Endothelial cell of umbilical vein (primary cell): ENCODE measurements at regions not wholly inside any gene's neighbourhood (a gene's known extent, or its start where the extent isn't known, plus 50 kb on each side); places are given as distances from the start of the nearest gene placed in this dataset.

ENCODE experiments used
- BruUV-seq: library from RNA; stranded (reverse); fragments of 400-500 nt; replicated peaks from 2 replicates; lab custom pipeline; 2021; lab: Mats Ljungman, UMichigan
- CTCF ChIA-PET: fragments of 300-600, 350-600 bp; sonication (Branson Sonifier 250); formaldehyde crosslinking; loops from one replicate; lab custom pipeline; 2021; ENCODE audit warnings: antibody characterized with exemption, inconsistent platforms; lab: Charles Lee
- POLR2A ChIA-PET: fragments of 300-600, 350-600 bp; sonication (Branson Sonifier 250); formaldehyde crosslinking; loops from one replicate; lab custom pipeline; 2021; ENCODE audit warnings: antibody characterized with exemption, inconsistent platforms; lab: Charles Lee
- DNase-seq: peaks from one replicate; pipeline ENCODE4 v3.0.0-alpha.2; 2011; ENCODE audit warnings: low read depth, low spot score
- FAIRE-seq: peaks from 2 replicates; lab custom pipeline; 2011; peaks lifted over from hg19 to GRCh38; lab: Jason Lieb, UNC
- H2AFZ ChIP-seq: 2 replicates; pipeline ENCODE4 v1.6.0; 2012; ENCODE audit warnings: low read depth, low read length, control low read depth, inconsistent platforms
- H3K27ac ChIP-seq: 2 replicates; pipeline ENCODE4 v1.5.1; 2011; ENCODE audit warnings: low read depth, mild to moderate bottlenecking, control low read depth, low read length, moderate library complexity; ENCODE audit not compliant: insufficient read depth
- H3K27me3 ChIP-seq, 2 experiments: 2 replicates each; pipeline versions ENCODE4 v1.6.0 to v1.6.1; 2011; ENCODE audit warnings: low read length in 2 of 2, mixed read lengths in 1 of 2; ENCODE audit not compliant: control insufficient read depth in 2 of 2, insufficient read depth in 2 of 2
- H3K36me3 ChIP-seq, 2 experiments: 2 replicates in 1 of 2; 3 replicates in 1 of 2; pipeline ENCODE4 v1.5.1; 2011; ENCODE audit warnings: low read length in 2 of 2, mild to moderate bottlenecking in 1 of 2, moderate library complexity in 1 of 2; ENCODE audit not compliant: control insufficient read depth in 2 of 2, insufficient read depth in 2 of 2; ENCODE audit errors: extremely low read depth in 1 of 2
- H3K4me1 ChIP-seq: 3 replicates; pipeline ENCODE4 v1.5.1; 2011; ENCODE audit warnings: mild to moderate bottlenecking, low read length; ENCODE audit not compliant: control insufficient read depth, insufficient read depth; ENCODE audit errors: extremely low read depth
- H3K4me2 ChIP-seq: 2 replicates; pipeline ENCODE4 v1.6.1; 2011; ENCODE audit warnings: low read length, control low read depth, mixed read lengths; ENCODE audit not compliant: insufficient read depth
- H3K4me3 ChIP-seq, 3 experiments: fragments of 200-600 bp in 1 of 3; sonication (generic), shearing (Covaris generic) in 1 of 3; replicated peaks in 1 of 3; 2 replicates each; pipeline ENCODE4 v1.5.1; 2011 to 2016; ENCODE audit warnings: control low read depth in 3 of 3, low read length in 3 of 3, mild to moderate bottlenecking in 2 of 3, inconsistent platforms in 1 of 3, low read depth in 1 of 3, moderate library complexity in 1 of 3; ENCODE audit not compliant: insufficient read depth in 1 of 3
- H3K79me2 ChIP-seq: 2 replicates; pipeline ENCODE4 v1.6.0; 2012; ENCODE audit warnings: low read length, inconsistent platforms; ENCODE audit not compliant: control insufficient read depth, insufficient read depth
- H3K9ac ChIP-seq: replicated peaks from 2 replicates; pipeline ENCODE3; 2011; ENCODE audit warnings: low read length, control low read depth; ENCODE audit not compliant: insufficient read depth; ENCODE audit errors: extremely low read depth
- H3K9me1 ChIP-seq: replicated peaks from 3 replicates; pipeline ENCODE4 v1.6.0; 2011; ENCODE audit warnings: mild to moderate bottlenecking, low read length; ENCODE audit not compliant: control insufficient read depth, insufficient read depth; ENCODE audit errors: extremely low read depth
- H3K9me3 ChIP-seq: replicated peaks from 2 replicates; pipeline ENCODE4 v1.5.1; 2012; ENCODE audit warnings: low read length, inconsistent platforms; ENCODE audit not compliant: control insufficient read depth, insufficient read depth
- H4K20me1 ChIP-seq: replicated peaks from 2 replicates; pipeline ENCODE3; 2011; ENCODE audit warnings: mild to moderate bottlenecking, low read length; ENCODE audit not compliant: control insufficient read depth, insufficient read depth; ENCODE audit errors: extremely low read depth
- CTCF ChIP-seq, 2 donors: IDR thresholded peaks; 1 replicate in 1 of 2; 2 replicates in 1 of 2; pipeline ENCODE4 v1.5.1; 2011; ENCODE audit warnings: low read length in 2 of 2, mild to moderate bottlenecking in 2 of 2, moderate library complexity in 2 of 2, control low read depth in 1 of 2, inconsistent platforms in 1 of 2, low read depth in 1 of 2; ENCODE audit not compliant: insufficient read depth in 1 of 2; ENCODE audit errors: extremely low read depth in 1 of 2
- EZH2 ChIP-seq: IDR thresholded peaks from 2 replicates; pipeline ENCODE4 v1.6.1; 2012; ENCODE audit warnings: borderline replicate concordance, low read depth, mild to moderate bottlenecking, moderate library complexity, low read length, inconsistent platforms; ENCODE audit not compliant: severe bottlenecking
- FOS ChIP-seq: IDR thresholded peaks from 2 replicates; pipeline ENCODE4 v1.6.1; 2011; ENCODE audit warnings: mild to moderate bottlenecking, low read length, moderate library complexity, borderline replicate concordance; ENCODE audit not compliant: insufficient read depth
- GATA2 ChIP-seq: IDR thresholded peaks from 2 replicates; pipeline ENCODE4 v1.7.0; 2011; ENCODE audit warnings: low read depth, mild to moderate bottlenecking, moderate library complexity, mixed read lengths, low read length; ENCODE audit not compliant: insufficient read length, insufficient read depth
- JUN ChIP-seq: IDR thresholded peaks from 2 replicates; pipeline ENCODE4 v1.6.1; 2011; ENCODE audit warnings: borderline replicate concordance, low read depth; ENCODE audit not compliant: insufficient read length, insufficient read depth
- MAX ChIP-seq: IDR thresholded peaks from 2 replicates; pipeline ENCODE4 v1.6.1; 2011; ENCODE audit not compliant: insufficient read depth, insufficient read length
- MYC ChIP-seq: IDR thresholded peaks from one replicate; pipeline ENCODE4 v1.6.1; 2011; ENCODE audit warnings: mild to moderate bottlenecking, low read depth, low read length
- POLR2A ChIP-seq: IDR thresholded peaks from 2 replicates; pipeline ENCODE4 v1.6.1; 2012; ENCODE audit warnings: low read depth, mild to moderate bottlenecking, control low read depth, low read length
- POLR2AphosphoS5 ChIP-seq: IDR thresholded peaks from 2 replicates; pipeline ENCODE4 v1.6.1; 2012; ENCODE audit warnings: low read depth, mild to moderate bottlenecking, control low read depth, low read length, moderate library complexity; ENCODE audit not compliant: insufficient read depth
- dilution Hi-C: fragments of 300-500 bp; cut with MboI; formaldehyde crosslinking; loops from one replicate; pipeline ENCODE4 v1.15.0; 2019; ENCODE audit warnings: low sequenced_read_pairs; ENCODE audit not compliant: extremely low pct_ligation_motif_present
- intact Hi-C: fragments of 100-400 bp; cut with micrococcal nuclease; formaldehyde crosslinking; loops from one replicate; pipeline ENCODE4 v1.10.0; 2022

GRCh38 chr14:44814196-44814595, 147.6 kb downstream of the KLHL28 start:
- POLR2A ChIA-PET = no interaction called here
- TF ChIP-seq JUN (no peak), MYC (no peak), MAX (no peak), FOS (no peak), GATA2 (no peak), CTCF (IDR thresholded peaks at IDR 0.05; ENCODE audit: extremely low read depth in 1 of 2, insufficient read depth in 1 of 2, low read depth in 1 of 2, low read length in 2 of 2) (no peak), EZH2 (no peak), POLR2A (no peak), POLR2AphosphoS5 (no peak)
- H3K27me3 ChIP-seq = no peaks in the 10 kb centered on the region
- dilution Hi-C loops (no loop called here), intact Hi-C loops (no loop called here)
- DNase-seq (no peak), FAIRE-seq (no peak)
- H3K4me1 ChIP-seq = no peaks in the 10 kb centered on the region
- H3K79me2 ChIP-seq = no peaks in the 10 kb centered on the region
- CTCF ChIA-PET = no interaction called here
- H3K9me3 ChIP-seq = no peaks in the 10 kb centered on the region
- H3K4me3 ChIP-seq = no peak overlapping the region
- H2AFZ ChIP-seq = no peak overlapping the region
- no peak overlapping the region for H3K9ac ChIP-seq
- H3K36me3 ChIP-seq = no peaks in the 10 kb centered on the region
- no peak overlapping the region for H3K27ac ChIP-seq
- no peaks in the 10 kb centered on the region for H3K9me1 ChIP-seq
- H3K4me2 ChIP-seq = no peak overlapping the region
- BruUV-seq = no TSS peak
- no peaks in the 10 kb centered on the region for H4K20me1 ChIP-seq
